HEK293 (cell line): ENCODE measurements at regions not wholly inside any gene's neighbourhood (a gene's known extent, or its start where the extent isn't known, plus 50 kb on each side); places are given as distances from the start of the nearest gene placed in this dataset.
"Not testable (repeated sequence)": the region's sequence is repeated elsewhere in the genome, so short reads cannot be mapped to it uniquely, and the experiment has no call there.

Experiments
- CTCF ChIP-seq: fragments of 450-650 bp; formaldehyde crosslinking; IDR thresholded peaks from 2 replicates; pipeline ENCODE4 v1.5.1; 2016; ENCODE audit warnings: missing biosample characterization, missing genetic modification characterization
- SETDB1 ChIP-seq: IDR thresholded peaks from one replicate; pipeline ENCODE4 v1.6.1; 2017; ENCODE audit warnings: mild to moderate bottlenecking, low read length, moderate library complexity, mixed read lengths; ENCODE audit not compliant: insufficient read length
- TCF7L2 ChIP-seq: IDR thresholded peaks from 2 replicates; pipeline ENCODE4 v1.6.1; 2011; ENCODE audit warnings: low read depth, mild to moderate bottlenecking, inconsistent platforms, low read length, moderate library complexity, borderline replicate concordance
- ZBTB44 ChIP-seq: fragments of 450-650 bp; IDR thresholded peaks from 2 replicates; pipeline ENCODE4 v1.5.1; 2018; ENCODE audit warnings: missing biosample characterization, mild to moderate bottlenecking, missing genetic modification characterization
- ZNF138 ChIP-seq: fragments of 450-650 bp; formaldehyde crosslinking; IDR thresholded peaks from 2 replicates; pipeline ENCODE4 v1.5.1; 2016; ENCODE audit warnings: missing biosample characterization, missing genetic modification characterization, borderline replicate concordance
- ZNF155 ChIP-seq: fragments of 450-650 bp; formaldehyde crosslinking; IDR thresholded peaks from 2 replicates; pipeline ENCODE4 v1.5.1; 2016; ENCODE audit warnings: missing biosample characterization, missing genetic modification characterization
- ZNF292 ChIP-seq: fragments of 450-650 bp; formaldehyde crosslinking; IDR thresholded peaks from 2 replicates; pipeline ENCODE4 v1.5.1; 2016; ENCODE audit warnings: low read depth, missing biosample characterization, missing genetic modification characterization, borderline replicate concordance
- ZNF37A ChIP-seq: fragments of 450-650 bp; IDR thresholded peaks from 2 replicates; pipeline ENCODE4 v1.5.1; 2018; ENCODE audit warnings: missing biosample characterization, missing genetic modification characterization
- ZNF473 ChIP-seq: fragments of 450-650 bp; formaldehyde crosslinking; IDR thresholded peaks from 2 replicates; pipeline ENCODE4 v1.5.1; 2017; ENCODE audit warnings: missing biosample characterization, missing genetic modification characterization
- ZNF521 ChIP-seq: fragments of 450-650 bp; formaldehyde crosslinking; IDR thresholded peaks from 2 replicates; pipeline ENCODE4 v1.5.1; 2017; ENCODE audit warnings: missing biosample characterization, mild to moderate bottlenecking, missing genetic modification characterization
- ZNF658 ChIP-seq: fragments of 450-650 bp; formaldehyde crosslinking; IDR thresholded peaks from 2 replicates; pipeline ENCODE4; 2016; ENCODE audit warnings: missing biosample characterization, missing genetic modification characterization
- ZNF830 ChIP-seq: fragments of 450-650 bp; IDR thresholded peaks from 2 replicates; pipeline ENCODE4 v1.5.0; 2018; ENCODE audit warnings: missing biosample characterization, missing genetic modification characterization, low read depth, mild to moderate bottlenecking, moderate library complexity
- ZSCAN23 ChIP-seq: fragments of 450-650 bp; formaldehyde crosslinking; IDR thresholded peaks from 2 replicates; pipeline ENCODE4 v1.5.1; 2016; ENCODE audit warnings: missing biosample characterization, missing genetic modification characterization
- ZXDB ChIP-seq: fragments of 450-650 bp; formaldehyde crosslinking; IDR thresholded peaks from 2 replicates; pipeline ENCODE4 v1.5.1; 2016; ENCODE audit warnings: missing biosample characterization, missing genetic modification characterization

- not testable (repeated sequence) for TF ChIP-seq CTCF (tag by site-specific recombination); SETDB1; ZXDB (tag by site-specific recombination); ZNF138 (tag by site-specific recombination); ZNF521; ZNF292 (tag by site-specific recombination); ZNF830 (tag by site-specific recombination); ZNF658 (tag by site-specific recombination); ZNF37A (tag by site-specific recombination); ZNF473; ZBTB44 (tag by site-specific recombination); TCF7L2; ZSCAN23; ZNF155
Measured at GRCh38 chr18:1335345-1335744, 430.7 kb downstream of the ADCYAP1 start.
